GM23338 (cell line): ENCODE measurements at regions not wholly inside any gene's neighbourhood (a gene's known extent, or its start where the extent isn't known, plus 50 kb on each side); places are given as distances from the start of the nearest gene placed in this dataset.

Experiments used
- ATAC-seq: fragments of 200-7000 bp; cut with Tn5 transposase; 3 replicates; pipeline ENCODE4 v1.9.1; 2020
- DNase-seq: peaks from one replicate; pipeline ENCODE4 v3.0.0-alpha.2; 2015; ENCODE audit warnings: low spot score
- H2AFZ ChIP-seq: fragments of 200-600 bp; sonication (generic); 2 replicates; pipeline ENCODE4 v1.8.0; 2016; ENCODE audit warnings: antibody characterized with exemption, mild to moderate bottlenecking, moderate library complexity
- H3F3A ChIP-seq: fragments of 200-600 bp; sonication (generic); replicated peaks from 2 replicates; pipeline ENCODE4 v1.8.0; 2017; ENCODE audit warnings: antibody characterized with exemption, mixed run types, low read depth
- H3K27ac ChIP-seq: fragments of 200-600 bp; sonication (generic); 2 replicates; pipeline ENCODE4 v1.6.1; 2016; ENCODE audit warnings: low read depth
- H3K27me3 ChIP-seq: fragments of 200-600 bp; sonication (generic); 2 replicates; pipeline ENCODE4 v1.8.0; 2016; ENCODE audit warnings: mild to moderate bottlenecking, mixed run types, moderate library complexity; ENCODE audit not compliant: insufficient read depth
- H3K36me3 ChIP-seq: fragments of 200-600 bp; sonication (generic); 2 replicates; pipeline ENCODE4 v1.8.0; 2016; ENCODE audit warnings: mild to moderate bottlenecking; ENCODE audit not compliant: insufficient read depth
- H3K4me1 ChIP-seq: fragments of 200-600 bp; sonication (generic); 2 replicates; pipeline ENCODE4 v1.8.0; 2016; ENCODE audit warnings: mild to moderate bottlenecking, moderate library complexity; ENCODE audit not compliant: insufficient read depth
- H3K4me2 ChIP-seq: fragments of 200-600 bp; sonication (generic); 2 replicates; pipeline ENCODE4 v1.7.1; 2017; ENCODE audit warnings: mixed run types
- H3K4me3 ChIP-seq: fragments of 200-600 bp; sonication (generic); 2 replicates; pipeline ENCODE4 v1.6.1; 2016; ENCODE audit warnings: mixed run types
- H3K79me2 ChIP-seq: fragments of 200-600 bp; sonication (generic); replicated peaks from 2 replicates; pipeline ENCODE4 v1.8.0; 2017; ENCODE audit warnings: mild to moderate bottlenecking; ENCODE audit not compliant: insufficient read depth
- H3K9me2 ChIP-seq: fragments of 200-600 bp; sonication (generic); 2 replicates; pipeline ENCODE4 v1.8.0; 2017; ENCODE audit not compliant: insufficient read depth
- H4K20me1 ChIP-seq: fragments of 200-600 bp; sonication (generic); replicated peaks from 2 replicates; pipeline ENCODE4 v1.8.0; 2017; ENCODE audit warnings: mild to moderate bottlenecking; ENCODE audit not compliant: insufficient read depth
- H3K27ac Mint-ChIP-seq: 2 replicates; pipeline ENCODE4 v1.8.0; 2020; ENCODE audit warnings: inconsistent platforms, mild to moderate bottlenecking, moderate library complexity, mixed read lengths
- H3K27me3 Mint-ChIP-seq: 3 replicates; pipeline ENCODE4 v1.8.0; 2022; ENCODE audit warnings: low read depth, mild to moderate bottlenecking, moderate library complexity, mixed read lengths, inconsistent platforms; ENCODE audit not compliant: insufficient read depth, poor library complexity
- H3K36me3 Mint-ChIP-seq: 3 replicates; pipeline ENCODE4 v1.8.0; 2021; ENCODE audit warnings: low read depth, mild to moderate bottlenecking, inconsistent platforms, moderate library complexity, mixed read lengths
- H3K4me1 Mint-ChIP-seq: 3 replicates; pipeline ENCODE4 v1.8.0; 2020; ENCODE audit warnings: mild to moderate bottlenecking, inconsistent platforms, mixed read lengths
- H3K4me3 Mint-ChIP-seq: 3 replicates; pipeline ENCODE4 v1.8.0; 2021; ENCODE audit warnings: moderate library complexity, mild to moderate bottlenecking, inconsistent platforms, mixed read lengths
- H3K9me3 Mint-ChIP-seq: 3 replicates; pipeline ENCODE4 v1.8.0; 2020; ENCODE audit warnings: moderate library complexity, mild to moderate bottlenecking, inconsistent platforms, mixed read lengths
- CTCF ChIP-seq, 2 experiments: fragments of 200-600 bp in 1 of 2; sonication (generic) in 1 of 2; conservative IDR thresholded peaks; 2 replicates each; pipeline versions ENCODE4 v1.5.1 to v1.6.1; 2016 to 2017; ENCODE audit warnings: antibody characterized with exemption in 2 of 2, low read depth in 2 of 2, mild to moderate bottlenecking in 2 of 2, moderate library complexity in 1 of 2
- EZH2phosphoT487 ChIP-seq: fragments of 200-600 bp; sonication (generic); IDR thresholded peaks from one replicate; pipeline ENCODE4 v1.8.1; 2018; ENCODE audit warnings: antibody characterized with exemption; ENCODE audit not compliant: unreplicated experiment
- ZNF114 ChIP-seq: fragments of 250-450 bp; sonication (Bioruptor Pico); IDR thresholded peaks from 2 replicates; pipeline ENCODE4 v1.5.0; 2020; ENCODE audit warnings: mild to moderate bottlenecking, moderate library complexity
- ZNF331 ChIP-seq: fragments of 250-450 bp; sonication (Bioruptor Pico); IDR thresholded peaks from 2 replicates; pipeline ENCODE4 v1.5.0; 2020; ENCODE audit warnings: low read depth, mild to moderate bottlenecking, moderate library complexity
- ZNF462 ChIP-seq: fragments of 250-450 bp; sonication (Bioruptor Pico); IDR thresholded peaks from 2 replicates; pipeline ENCODE4 v1.5.0; 2020; ENCODE audit warnings: mild to moderate bottlenecking, moderate library complexity
- TF ChIP-seq, protein P1 (sequence below): IDR thresholded peaks from 2 replicates; pipeline ENCODE4 v1.6.1; 2016; ENCODE audit warnings: antibody characterized with exemption

DNA sequence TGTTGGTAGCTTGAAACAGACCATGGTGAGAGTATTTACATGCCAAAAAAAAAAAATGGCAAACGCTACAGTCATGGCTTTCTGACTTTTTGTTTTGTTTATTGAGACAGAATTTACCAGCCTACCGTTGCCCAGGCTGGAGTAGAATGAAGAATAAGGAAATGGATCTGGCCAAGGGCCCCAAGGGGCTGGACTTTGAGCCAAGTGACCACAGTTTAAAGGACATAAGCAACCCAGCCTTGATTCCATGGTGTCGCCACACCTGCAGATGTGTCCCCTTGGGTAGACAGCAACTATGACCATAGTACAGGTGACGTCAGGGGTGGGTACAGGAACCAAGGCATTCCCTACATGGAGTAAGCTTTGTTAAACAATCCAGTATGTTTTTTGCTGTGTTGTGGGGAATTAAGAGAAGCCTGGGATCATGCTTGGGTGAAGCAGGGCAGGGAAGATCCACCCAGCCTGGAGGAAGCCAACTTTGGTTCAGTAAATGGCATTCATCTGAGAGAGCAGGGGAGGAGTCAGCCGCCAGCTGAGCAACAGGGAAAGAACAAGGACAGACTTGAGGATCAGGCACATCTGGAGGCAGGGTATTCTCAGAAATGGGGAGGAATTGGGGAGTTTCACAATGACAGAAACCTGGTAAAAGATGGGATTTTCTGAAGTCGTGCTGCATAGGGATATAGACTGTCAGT lies 110.3 kb upstream of the SH3BP4 start (continued):
- TF ChIP-seq CTCF (conservative IDR thresholded peaks at IDR 0.05; ENCODE audit: low read depth in 2 of 2), result no peak
- no peak for TF ChIP-seq ZNF331 (CRISPR knock-in tag)

- peak; percentile 68 for DNase-seq
- Histone ChIP-seq H3F3A (no peaks in the 10 kb centered on the region), H3K4me3 (no peak overlapping the region), H2AFZ (no peak overlapping the region), H4K20me1 (no peaks in the 10 kb centered on the region), H3K27me3 (no peaks in the 10 kb centered on the region), H3K4me2 (no peak overlapping the region), H3K4me1 (no peaks in the 10 kb centered on the region), H3K79me2 (no peaks in the 10 kb centered on the region), H3K27ac (no peak overlapping the region), H3K36me3 (no peaks in the 10 kb centered on the region), H3K9me2 (peaks cover 14% of the 10 kb centered on the region; the same call in 1 of the 2 replicates)
- Mint-ChIP-seq H3K9me3 (no peaks in the 10 kb centered on the region), H3K27me3 (peaks cover 8% of the 10 kb centered on the region), H3K27ac (no peak overlapping the region), H3K4me3 (no peak overlapping the region), H3K36me3 (no peaks in the 10 kb centered on the region), H3K4me1 (peaks cover 12% of the 10 kb centered on the region; the same call in 2 of the 3 replicates)
- peak; percentile 79 for ATAC-seq
- TF ChIP-seq ZNF331 (CRISPR knock-in tag) (no peak), ZNF114 (CRISPR knock-in tag) (no peak), EZH2phosphoT487 (no peak), ZNF462 (CRISPR knock-in tag) (peak; percentile 68)
- TF ChIP-seq, protein P1, sequence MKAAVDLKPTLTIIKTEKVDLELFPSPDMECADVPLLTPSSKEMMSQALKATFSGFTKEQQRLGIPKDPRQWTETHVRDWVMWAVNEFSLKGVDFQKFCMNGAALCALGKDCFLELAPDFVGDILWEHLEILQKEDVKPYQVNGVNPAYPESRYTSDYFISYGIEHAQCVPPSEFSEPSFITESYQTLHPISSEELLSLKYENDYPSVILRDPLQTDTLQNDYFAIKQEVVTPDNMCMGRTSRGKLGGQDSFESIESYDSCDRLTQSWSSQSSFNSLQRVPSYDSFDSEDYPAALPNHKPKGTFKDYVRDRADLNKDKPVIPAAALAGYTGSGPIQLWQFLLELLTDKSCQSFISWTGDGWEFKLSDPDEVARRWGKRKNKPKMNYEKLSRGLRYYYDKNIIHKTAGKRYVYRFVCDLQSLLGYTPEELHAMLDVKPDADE, result no peak
These were observed 111.5 kb upstream of the SH3BP4 start for GRCh38 chr2:234840336-234840735.
